ENCODE measurements at regions not wholly inside any gene's neighbourhood (a gene's known extent, or its start where the extent isn't known, plus 50 kb on each side); places are given as distances from the start of the nearest gene placed in this dataset.

DNA sequence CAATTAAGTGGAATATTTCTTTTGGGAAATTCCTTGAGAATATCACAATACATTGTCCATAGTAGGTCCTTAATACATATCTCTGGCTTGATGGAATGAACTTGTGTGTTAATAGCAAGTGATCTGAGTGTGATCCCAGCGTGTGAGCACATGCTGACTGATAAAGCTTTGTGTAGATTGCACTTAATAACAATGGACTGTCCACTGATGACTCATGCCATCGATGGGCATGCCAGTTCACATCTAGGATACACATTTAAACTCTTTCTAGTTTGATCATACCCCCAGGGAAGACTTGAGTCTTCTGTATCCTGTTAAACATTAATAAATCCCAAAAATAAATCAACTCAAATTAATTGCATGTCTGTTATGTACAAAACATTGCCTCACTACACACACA, 454.3 kb upstream of the SPTLC3 start:
- DNase-seq (ENCODE audit: low read depth in 1 of 2, low spot score in 2 of 2) = no peak

More for the DNA sequence above, 454.3 kb upstream of the SPTLC3 start:
- no peak overlapping the region for H3K18ac ChIP-seq (ENCODE audit: extremely low read depth, low read length)
- H3K56ac ChIP-seq (replicated peaks; ENCODE audit: insufficient read length, low read depth, low read length) = no peak overlapping the region
- H3K23ac ChIP-seq (ENCODE audit: insufficient read length) = no peak overlapping the region
- no peak overlapping the region for H3K14ac ChIP-seq (ENCODE audit: insufficient read length)
- no peak overlapping the region for H2AFZ ChIP-seq (ENCODE audit: low read length)
- H2BK15ac ChIP-seq (ENCODE audit: low read length) = no peak overlapping the region
- H4K5ac ChIP-seq (ENCODE audit: insufficient read length, low read depth, low read length) = no peak overlapping the region
- no peaks in the 10 kb centered on the region for H3K23me2 ChIP-seq (ENCODE audit: low read depth, low read length)
- H4K20me1 ChIP-seq (replicated peaks in 1 of 2; ENCODE audit: control insufficient read depth in 1 of 2, insufficient read depth in 2 of 2, low read length in 2 of 2) = no peaks in the 10 kb centered on the region
- H3K36me3 ChIP-seq (ENCODE audit: control insufficient read depth in 2 of 4, insufficient read depth in 4 of 4, low read length in 3 of 4) = no peaks in the 10 kb centered on the region
- no peak for FAIRE-seq
- no peak overlapping the region for H3K27ac ChIP-seq (ENCODE audit: low read depth, low read length)
- WGBS, 2 experiments (ENCODE audit: extremely low coverage in 1 of 2, insufficient coverage in 1 of 2, insufficient read length in 1 of 2, insufficient replicate concordance in 2 of 2, low coverage in 1 of 2, low lambda C conversion rate in 2 of 2, missing lambda C conversion rate in 1 of 2) = 94% methylated on average over 2 of the region's 2 CpGs; no CpG with 5 or more reads in 1 of the 2 experiments
- no peak overlapping the region for H2BK120ac ChIP-seq (replicated peaks; ENCODE audit: low read depth, low read length)
- no peak overlapping the region for H3K9ac ChIP-seq (replicated peaks in 1 of 4; ENCODE audit: extremely low read depth in 1 of 4, low read depth in 3 of 4, low read length in 3 of 4)
- H3K4me1 ChIP-seq (replicated peaks in 1 of 4; ENCODE audit: control insufficient read depth in 3 of 4, insufficient read depth in 4 of 4, low read length in 3 of 4) = 0 out of 7 replicates have a peak, but pooled peaks cover 0 to 2% (median 0%) of the 10 kb centered on the region in 4 experiments
- ChIA-PET POLR2A (ENCODE audit: partially characterized antibody) (no interaction called here), CTCF (ENCODE audit: partially characterized antibody) (interaction anchor here (1.3 kb wide), 1 partner anchor 20 kb away, joined by 3 read pairs; no protein-coding TSS in a partner anchor)
- no peaks in the 10 kb centered on the region for H3K27me3 ChIP-seq (replicated peaks in 1 of 4; ENCODE audit: control insufficient read depth in 3 of 4, extremely low read depth in 1 of 4, insufficient read depth in 3 of 4, low read length in 3 of 4)
- H2BK12ac ChIP-seq (ENCODE audit: low read depth, low read length) = no peak overlapping the region
- H2BK5ac ChIP-seq (ENCODE audit: low read depth, low read length) = no peak overlapping the region
- no peak overlapping the region for H3K4me2 ChIP-seq (ENCODE audit: insufficient read depth in 1 of 2, low read depth in 2 of 2, low read length in 2 of 2)
- H2AK5ac ChIP-seq (ENCODE audit: low read depth, low read length) = no peak overlapping the region
- H4K8ac ChIP-seq (ENCODE audit: extremely low read depth, insufficient read depth, low read length) = no peak overlapping the region
- H3K79me1 ChIP-seq (ENCODE audit: low read depth, low read length) = no peaks in the 10 kb centered on the region
- no peak overlapping the region for H4K91ac ChIP-seq (replicated peaks; ENCODE audit: insufficient read length, low read length)
- no peaks in the 10 kb centered on the region for H3K9me3 ChIP-seq (ENCODE audit: insufficient read depth in 2 of 2, low read depth in 1 of 2, low read length in 1 of 2)
- TF ChIP-seq ASH2L (IDR thresholded peaks at IDR 0.05; ENCODE audit: low read length) = no peak
- no peak for TF ChIP-seq CBX5 (IDR thresholded peaks at IDR 0.05; ENCODE audit: low read depth, low read length)
- no peak overlapping the region for H2BK20ac ChIP-seq (ENCODE audit: low read length)
- H3K79me2 ChIP-seq (ENCODE audit: control insufficient read depth in 1 of 2, insufficient read depth in 2 of 2, low read length in 2 of 2) = no peaks in the 10 kb centered on the region
- no peak overlapping the region for H3K4ac ChIP-seq (replicated peaks; ENCODE audit: insufficient read length, low read depth, low read length)
- no peak overlapping the region for H3K4me3 ChIP-seq (ENCODE audit: extremely low read depth in 1 of 4, insufficient read depth in 2 of 4, low read depth in 3 of 4, low read length in 4 of 4)

All from H1 (cell line).